HepG2 (cell line): ENCODE measurements at regions not wholly inside any gene's neighbourhood (a gene's known extent, or its start where the extent isn't known, plus 50 kb on each side); places are given as distances from the start of the nearest gene placed in this dataset.

Experiments used
- KLF12 ChIP-seq: sonication (generic); formaldehyde crosslinking; IDR thresholded peaks from 2 replicates; pipeline ENCODE4 v1.4.0; 2020; ENCODE audit warnings: missing genetic modification reagents, borderline replicate concordance
- STAG1 ChIP-seq: sonication (generic); formaldehyde crosslinking; IDR thresholded peaks from 2 replicates; pipeline ENCODE4 v1.4.0; 2020; ENCODE audit warnings: missing genetic modification reagents
- SYNCRIP ChIP-seq: fragments of 200-400 bp; formaldehyde crosslinking; IDR thresholded peaks from 2 replicates; pipeline ENCODE4 v1.6.1; 2018; ENCODE audit warnings: mild to moderate bottlenecking, low read depth, low read length; ENCODE audit not compliant: insufficient read depth
- TBX2 ChIP-seq: sonication (generic); formaldehyde crosslinking; IDR thresholded peaks from 2 replicates; pipeline ENCODE4 v1.5.0; 2020; ENCODE audit warnings: missing genetic modification reagents, mild to moderate bottlenecking, borderline replicate concordance
- ZBTB40 ChIP-seq, 2 experiments: fragments of 450-650 bp in 1 of 2; sonication (generic) in 1 of 2; formaldehyde crosslinking in 1 of 2; IDR thresholded peaks; 2 replicates each; pipeline versions ENCODE4 v1.6.1 to v1.8.0; 2016 to 2022; ENCODE audit warnings: antibody characterized with exemption in 1 of 2, mild to moderate bottlenecking in 1 of 2, missing genetic modification reagents in 1 of 2
- ZC3H13 ChIP-seq: sonication (generic); formaldehyde crosslinking; IDR thresholded peaks from 2 replicates; pipeline ENCODE4 v1.8.1; 2023; ENCODE audit warnings: mild to moderate bottlenecking, missing genetic modification reagents, moderate library complexity
- ZNF670 ChIP-seq: sonication (generic); formaldehyde crosslinking; IDR thresholded peaks from 2 replicates; pipeline ENCODE4 v1.8.0; 2022; ENCODE audit warnings: mild to moderate bottlenecking, missing genetic modification reagents, borderline replicate concordance
- ZNF780A ChIP-seq: sonication (generic); formaldehyde crosslinking; IDR thresholded peaks from 2 replicates; pipeline ENCODE4 v1.8.0; 2022; ENCODE audit warnings: mild to moderate bottlenecking, missing genetic modification reagents, moderate library complexity
- TF ChIP-seq, protein P1 (sequence below): sonication (generic); formaldehyde crosslinking; IDR thresholded peaks from 2 replicates; pipeline ENCODE4 v1.4.0; 2020; ENCODE audit warnings: mild to moderate bottlenecking, missing genetic modification reagents

- no peak for TF ChIP-seq ZBTB40 (IDR thresholded peaks at IDR 0.05)
- TF ChIP-seq ZBTB40 (CRISPR knock-in tag; IDR thresholded peaks at IDR 0.05) = no peak
- no peak for TF ChIP-seq SYNCRIP
- no peak for TF ChIP-seq KLF12 (CRISPR knock-in tag)
- TF ChIP-seq STAG1 (CRISPR knock-in tag) = no peak
- no peak for TF ChIP-seq ZNF670
- no peak for TF ChIP-seq ZNF780A (CRISPR knock-in tag)
- TF ChIP-seq TBX2 = no peak
- TF ChIP-seq, protein P1, sequence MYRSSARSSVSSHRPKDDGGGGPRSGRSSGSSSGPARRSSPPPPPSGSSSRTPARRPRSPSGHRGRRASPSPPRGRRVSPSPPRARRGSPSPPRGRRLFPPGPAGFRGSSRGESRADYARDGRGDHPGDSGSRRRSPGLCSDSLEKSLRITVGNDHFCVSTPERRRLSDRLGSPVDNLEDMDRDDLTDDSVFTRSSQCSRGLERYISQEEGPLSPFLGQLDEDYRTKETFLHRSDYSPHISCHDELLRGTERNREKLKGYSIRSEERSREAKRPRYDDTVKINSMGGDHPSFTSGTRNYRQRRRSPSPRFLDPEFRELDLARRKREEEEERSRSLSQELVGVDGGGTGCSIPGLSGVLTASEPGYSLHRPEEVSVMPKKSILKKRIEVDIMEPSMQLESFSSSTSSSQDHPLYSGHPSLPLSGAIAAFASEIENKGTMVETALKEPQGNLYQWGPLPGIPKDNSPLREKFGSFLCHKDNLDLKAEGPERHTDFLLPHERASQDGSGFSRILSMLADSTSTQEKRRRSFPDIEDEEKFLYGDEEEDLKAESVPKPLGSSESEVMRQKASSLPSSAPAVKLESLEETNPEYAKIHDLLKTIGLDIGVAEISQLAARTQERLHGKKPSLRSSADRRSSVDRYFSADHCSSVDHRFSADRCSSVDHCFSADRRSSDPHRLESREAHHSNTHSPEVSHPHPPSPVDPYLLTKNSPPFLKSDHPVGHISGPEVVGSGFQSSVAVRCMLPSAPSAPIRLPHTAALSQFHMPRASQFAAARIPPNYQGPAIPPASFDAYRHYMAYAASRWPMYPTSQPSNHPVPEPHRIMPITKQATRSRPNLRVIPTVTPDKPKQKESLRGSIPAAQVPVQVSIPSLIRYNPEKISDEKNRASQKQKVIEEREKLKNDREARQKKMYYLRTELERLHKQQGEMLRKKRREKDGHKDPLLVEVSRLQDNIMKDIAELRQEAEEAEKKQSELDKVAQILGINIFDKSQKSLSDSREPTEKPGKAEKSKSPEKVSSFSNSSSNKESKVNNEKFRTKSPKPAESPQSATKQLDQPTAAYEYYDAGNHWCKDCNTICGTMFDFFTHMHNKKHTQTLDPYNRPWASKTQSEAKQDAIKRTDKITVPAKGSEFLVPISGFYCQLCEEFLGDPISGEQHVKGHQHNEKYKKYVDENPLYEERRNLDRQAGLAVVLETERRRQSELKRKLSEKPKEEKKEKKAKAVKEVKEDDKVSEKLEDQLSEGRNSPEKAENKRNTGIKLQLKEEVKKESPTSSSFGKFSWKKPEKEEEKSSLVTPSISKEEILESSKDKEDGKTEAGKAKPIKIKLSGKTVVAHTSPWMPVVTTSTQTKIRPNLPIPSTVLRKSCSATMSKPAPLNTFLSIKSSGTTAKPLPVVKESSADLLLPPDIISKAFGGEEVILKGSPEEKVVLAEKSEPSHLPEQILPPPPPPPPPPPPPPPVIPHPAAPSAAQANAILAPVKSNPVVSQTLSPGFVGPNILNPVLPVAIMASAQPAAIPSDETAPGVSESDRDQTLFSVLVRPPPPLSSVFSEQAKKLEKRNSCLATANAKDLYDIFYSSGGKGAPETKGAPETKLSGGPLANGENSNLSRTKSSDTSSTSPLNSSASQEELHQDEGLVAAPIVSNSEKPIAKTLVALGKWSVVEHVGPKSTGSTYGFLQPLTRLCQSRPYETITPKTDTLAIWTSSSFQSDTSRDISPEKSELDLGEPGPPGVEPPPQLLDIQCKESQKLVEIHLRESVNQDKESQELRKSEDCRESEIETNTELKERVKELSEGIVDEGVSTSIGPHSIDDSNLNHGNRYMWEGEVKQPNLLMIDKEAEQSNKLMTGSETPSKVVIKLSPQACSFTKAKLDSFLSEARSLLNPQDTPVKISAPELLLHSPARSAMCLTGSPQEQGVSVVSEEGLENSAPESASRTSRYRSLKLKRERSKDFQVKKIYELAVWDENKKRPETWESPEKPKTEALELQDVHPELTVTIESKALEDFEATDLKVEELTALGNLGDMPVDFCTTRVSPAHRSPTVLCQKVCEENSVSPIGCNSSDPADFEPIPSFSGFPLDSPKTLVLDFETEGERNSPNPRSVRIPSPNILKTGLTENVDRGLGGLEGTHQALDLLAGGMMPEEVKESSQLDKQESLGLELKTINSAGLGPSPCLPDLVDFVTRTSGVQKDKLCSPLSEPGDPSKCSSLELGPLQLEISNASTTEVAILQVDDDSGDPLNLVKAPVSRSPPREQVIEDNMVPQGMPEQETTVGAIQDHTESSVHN (CRISPR knock-in tag) = no peak
- no peak for TF ChIP-seq ZC3H13
Observed at GRCh38 chr12:131332224-131332623, 378.5 kb downstream of the ADGRD1 start (continued).
